Activated CD8-positive, alpha-beta memory T cell treated with anti-CD3 and anti-CD28 coated beads, Interleukin-2, amount 10 ng/mL, durations not matched to agents 7 days and 5 days (primary cell): ENCODE measurements at regions not wholly inside any gene's neighbourhood (a gene's known extent, or its start where the extent isn't known, plus 50 kb on each side); places are given as distances from the start of the nearest gene placed in this dataset.
"Not testable (repeated sequence)": the region's sequence is repeated elsewhere in the genome, so short reads cannot be mapped to it uniquely, and the experiment has no call there.

Experiments used
- ATAC-seq: fragments of 150-1000 bp; cut with Tn5 transposase; one replicate; pipeline ENCODE4 v1.10.0; 2021; ENCODE audit warnings: moderate library complexity
- CTCF ChIA-PET: fragments of 350-600 bp; sonication (Branson Sonifier 250); formaldehyde crosslinking; loops from one replicate; lab custom pipeline; 2021; ENCODE audit warnings: antibody characterized with exemption; lab: Charles Lee
- DNase-seq: peaks from one replicate; pipeline ENCODE4 v3.0.0-alpha.2; 2020
- H3K27ac Mint-ChIP-seq: one replicate; pipeline ENCODE4 v1.8.0; 2021; ENCODE audit warnings: mild to moderate bottlenecking, mixed read lengths
- H3K27me3 Mint-ChIP-seq: one replicate; pipeline ENCODE4 v1.8.0; 2021; ENCODE audit warnings: mixed read lengths
- H3K36me3 Mint-ChIP-seq: one replicate; pipeline ENCODE4 v1.8.0; 2021; ENCODE audit warnings: mild to moderate bottlenecking, mixed read lengths
- H3K4me1 Mint-ChIP-seq: one replicate; pipeline ENCODE4 v1.8.0; 2021; ENCODE audit warnings: mixed read lengths
- H3K4me3 Mint-ChIP-seq: one replicate; pipeline ENCODE4 v1.8.0; 2021; ENCODE audit warnings: mild to moderate bottlenecking, moderate library complexity, mixed read lengths
- H3K9me3 Mint-ChIP-seq: one replicate; pipeline ENCODE4 v1.8.0; 2022; ENCODE audit warnings: low read depth, mixed read lengths

DNA sequence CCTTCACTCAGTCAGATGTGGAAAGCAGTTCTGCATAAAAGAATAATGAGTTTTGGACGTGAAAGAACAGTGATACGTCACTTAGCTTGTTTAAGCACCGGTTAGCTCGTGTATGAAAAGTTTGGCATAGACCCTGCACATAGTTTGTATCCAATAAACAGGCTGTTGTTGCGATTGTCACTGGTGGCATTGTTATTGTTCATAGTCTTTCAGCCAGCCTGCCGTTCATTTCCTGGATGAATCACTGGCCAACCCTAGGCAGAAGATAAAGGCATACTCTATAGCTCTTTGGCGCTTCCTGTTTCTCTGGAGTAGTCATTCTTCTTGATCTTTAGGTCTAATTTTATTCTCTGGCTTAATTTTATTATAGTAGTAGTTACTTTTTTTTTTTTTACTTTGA, 57.8 kb upstream of the ANKRD30A start:
- ATAC-seq, result no peak
- no peaks in the 10 kb centered on the region for H3K4me1 Mint-ChIP-seq
- CTCF ChIA-PET, result no interaction called here
- no peak overlapping the region for H3K4me3 Mint-ChIP-seq
- no peak for DNase-seq
- peaks cover 21% of the 10 kb centered on the region for H3K9me3 Mint-ChIP-seq
- no peaks in the 10 kb centered on the region for H3K36me3 Mint-ChIP-seq
- no peak overlapping the region for H3K27ac Mint-ChIP-seq
- H3K27me3 Mint-ChIP-seq, result no peaks in the 10 kb centered on the region

DNA sequence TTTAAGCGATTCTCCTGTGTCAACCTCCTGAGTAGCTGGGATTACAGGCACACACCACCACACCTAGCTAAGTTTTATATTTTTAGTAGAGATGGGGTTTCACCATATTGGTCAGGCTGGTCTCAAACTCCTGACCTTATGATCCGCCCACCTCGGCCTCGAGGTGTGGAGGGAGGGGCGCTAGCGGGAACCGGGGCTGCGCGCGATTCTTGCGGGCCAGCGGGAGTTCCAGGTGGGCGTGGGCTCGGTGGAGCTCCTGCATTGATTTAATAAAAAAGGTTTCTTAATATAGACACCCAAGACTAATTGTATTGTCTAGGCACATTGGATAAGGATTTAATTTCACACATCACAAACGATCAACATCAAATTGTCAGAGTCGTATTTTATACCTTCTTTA, 63.1 kb upstream of the ANKRD30A start:
- H3K27me3 Mint-ChIP-seq, ATAC-seq, H3K4me3 Mint-ChIP-seq, DNase-seq, CTCF ChIA-PET, H3K36me3 Mint-ChIP-seq, H3K27ac Mint-ChIP-seq, H3K4me1 Mint-ChIP-seq: not testable (repeated sequence)
- peaks cover 13% of the 10 kb centered on the region for H3K9me3 Mint-ChIP-seq

- no peaks in the 10 kb centered on the region for H3K27me3 Mint-ChIP-seq
- H3K9me3 Mint-ChIP-seq, result peaks cover 11% of the 10 kb centered on the region
- H3K4me3 Mint-ChIP-seq, result no peak overlapping the region
- DNase-seq (no peak), ATAC-seq (no peak)
- no peaks in the 10 kb centered on the region for H3K36me3 Mint-ChIP-seq
- CTCF ChIA-PET, result no interaction called here
- H3K4me1 Mint-ChIP-seq, result no peaks in the 10 kb centered on the region
- no peak overlapping the region for H3K27ac Mint-ChIP-seq
Measured at GRCh38 chr10:37057261-37057660, 68.1 kb upstream of the ANKRD30A start.

GRCh38 chr10:37053476-37053875, 71.9 kb upstream of the ANKRD30A start:
- Mint-ChIP-seq H3K36me3 (no peaks in the 10 kb centered on the region), H3K9me3 (peaks cover 11% of the 10 kb centered on the region), H3K4me3 (no peak overlapping the region), H3K4me1 (no peaks in the 10 kb centered on the region), H3K27me3 (no peaks in the 10 kb centered on the region), H3K27ac (no peak overlapping the region)
- CTCF ChIA-PET, result no interaction called here
- ATAC-seq (no peak), DNase-seq (no peak)

- H3K4me1 Mint-ChIP-seq, H3K36me3 Mint-ChIP-seq, DNase-seq, ATAC-seq, H3K27ac Mint-ChIP-seq, H3K27me3 Mint-ChIP-seq, H3K4me3 Mint-ChIP-seq, CTCF ChIA-PET: not testable (repeated sequence)
- peaks cover 15% of the 10 kb centered on the region for H3K9me3 Mint-ChIP-seq
Measured at GRCh38 chr10:37049982-37050381, 75.4 kb upstream of the ANKRD30A start.

DNA sequence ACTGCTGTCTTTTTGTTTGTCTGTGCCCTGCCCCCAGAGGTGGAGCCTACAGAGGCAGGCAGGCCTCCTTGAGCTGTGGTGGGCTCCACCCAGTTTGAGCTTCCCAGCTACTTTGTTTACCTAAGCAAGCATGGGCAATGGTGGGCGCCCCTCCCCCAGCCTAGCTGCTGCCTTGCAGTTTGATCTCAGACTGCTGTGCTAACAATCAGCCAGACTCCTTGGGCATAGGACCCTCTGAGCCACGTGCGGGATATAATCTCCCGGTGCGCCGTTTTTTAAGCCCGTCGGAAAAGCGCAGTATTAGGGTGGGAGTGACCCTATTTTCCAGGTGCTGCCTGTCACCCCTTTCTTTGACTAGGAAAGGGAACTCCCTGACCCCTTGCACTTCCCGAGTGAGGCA, 81.1 kb upstream of the ANKRD30A start:
- peaks cover 10% of the 10 kb centered on the region for H3K9me3 Mint-ChIP-seq
- H3K4me1 Mint-ChIP-seq, H3K27me3 Mint-ChIP-seq, H3K4me3 Mint-ChIP-seq, H3K27ac Mint-ChIP-seq, H3K36me3 Mint-ChIP-seq, ATAC-seq, DNase-seq, CTCF ChIA-PET: not testable (repeated sequence)

DNA sequence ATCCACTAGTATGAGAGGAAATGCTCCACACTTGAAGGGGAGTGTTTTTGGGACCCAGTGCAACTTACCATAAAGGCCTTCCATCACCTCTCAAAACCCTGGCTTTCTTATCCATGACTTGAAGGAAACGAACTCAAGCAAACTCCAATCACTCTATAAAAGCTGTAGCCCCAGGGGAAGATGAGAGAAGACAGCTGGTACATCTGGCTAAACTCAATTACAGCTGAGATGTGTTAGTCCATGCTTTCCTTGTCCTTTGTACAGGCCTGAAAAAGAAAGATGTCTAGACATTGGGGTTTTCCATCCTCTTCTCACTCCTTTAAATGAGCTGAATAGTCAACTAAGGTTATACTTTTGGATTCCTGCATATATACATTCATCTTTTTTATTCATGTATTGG, 89.5 kb upstream of the ANKRD30A start:
- CTCF ChIA-PET, result no interaction called here
- Mint-ChIP-seq H3K27ac (no peak overlapping the region), H3K4me3 (no peak overlapping the region), H3K36me3 (no peaks in the 10 kb centered on the region), H3K27me3 (no peaks in the 10 kb centered on the region), H3K4me1 (no peaks in the 10 kb centered on the region), H3K9me3 (peaks cover 10% of the 10 kb centered on the region)
- ATAC-seq, result no peak
- no peak for DNase-seq

- Mint-ChIP-seq H3K27ac (no peak overlapping the region), H3K27me3 (no peaks in the 10 kb centered on the region), H3K9me3 (peaks cover 11% of the 10 kb centered on the region), H3K36me3 (no peaks in the 10 kb centered on the region), H3K4me1 (no peaks in the 10 kb centered on the region), H3K4me3 (no peak overlapping the region)
- DNase-seq (no peak), ATAC-seq (no peak)
- CTCF ChIA-PET, result no interaction called here
Measured at GRCh38 chr10:37015498-37015897, 109.9 kb upstream of the ANKRD30A start.

DNA sequence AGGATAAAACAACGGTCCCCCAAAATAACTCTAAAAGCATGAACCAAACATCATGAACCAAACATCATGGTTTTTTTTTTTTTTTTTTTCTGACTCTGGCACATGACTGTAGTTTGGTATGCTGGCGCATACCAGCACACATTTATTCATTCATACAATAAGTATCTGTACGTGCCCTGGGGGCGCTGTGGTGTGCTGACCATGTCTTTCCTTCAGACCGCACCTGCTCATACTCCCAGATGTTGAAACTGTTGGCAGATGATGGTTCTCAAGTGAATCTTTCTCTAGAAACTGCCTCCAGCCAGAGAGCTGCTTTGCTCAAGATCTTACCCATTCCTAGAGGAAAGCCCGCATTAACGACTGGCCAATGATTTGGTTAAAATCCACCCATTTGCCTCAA, 114.7 kb upstream of the ANKRD30A start:
- no peaks in the 10 kb centered on the region for H3K36me3 Mint-ChIP-seq
- H3K27ac Mint-ChIP-seq, result no peak overlapping the region
- no peak overlapping the region for H3K4me3 Mint-ChIP-seq
- H3K4me1 Mint-ChIP-seq, result no peaks in the 10 kb centered on the region
- ATAC-seq, result no peak
- peaks cover 8% of the 10 kb centered on the region for H3K9me3 Mint-ChIP-seq
- no peaks in the 10 kb centered on the region for H3K27me3 Mint-ChIP-seq
- CTCF ChIA-PET, result no interaction called here
- DNase-seq, result no peak

- H3K27ac Mint-ChIP-seq, H3K36me3 Mint-ChIP-seq, H3K27me3 Mint-ChIP-seq, DNase-seq, CTCF ChIA-PET, ATAC-seq, H3K9me3 Mint-ChIP-seq, H3K4me1 Mint-ChIP-seq, H3K4me3 Mint-ChIP-seq: not testable (repeated sequence)
Measured at GRCh38 chr10:37008276-37008675, 117.1 kb upstream of the ANKRD30A start.

DNA sequence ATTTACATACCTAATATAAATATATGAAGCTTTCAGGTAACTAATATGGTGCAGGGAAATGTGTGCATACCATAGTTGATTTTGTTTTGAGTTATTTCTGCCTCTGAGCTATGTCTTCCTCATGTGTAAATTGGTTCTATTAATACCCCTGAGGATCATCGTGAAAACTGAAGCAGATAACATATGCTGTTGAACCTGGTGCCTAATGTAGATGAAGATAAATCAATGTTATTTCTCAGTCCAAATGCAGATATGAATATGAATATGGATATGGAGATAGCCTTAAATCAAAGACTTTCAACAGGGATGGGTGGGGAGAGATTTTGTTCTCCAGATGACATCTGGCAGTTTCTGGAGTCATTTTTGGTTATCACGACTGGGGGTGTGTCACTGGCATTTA, 122.3 kb upstream of the ANKRD30A start:
- ATAC-seq, result no peak
- no peak for DNase-seq
- H3K4me3 Mint-ChIP-seq, result no peak overlapping the region
- H3K4me1 Mint-ChIP-seq, result no peaks in the 10 kb centered on the region
- H3K36me3 Mint-ChIP-seq, result no peaks in the 10 kb centered on the region
- H3K27ac Mint-ChIP-seq, result no peak overlapping the region
- H3K9me3 Mint-ChIP-seq, result peaks cover 5% of the 10 kb centered on the region
- H3K27me3 Mint-ChIP-seq, result no peaks in the 10 kb centered on the region
- CTCF ChIA-PET, result no interaction called here

- H3K27me3 Mint-ChIP-seq, H3K36me3 Mint-ChIP-seq, H3K9me3 Mint-ChIP-seq, ATAC-seq, H3K4me1 Mint-ChIP-seq, CTCF ChIA-PET, DNase-seq, H3K4me3 Mint-ChIP-seq, H3K27ac Mint-ChIP-seq: not testable (repeated sequence)
Measured at GRCh38 chr10:36995806-36996205, 129.6 kb upstream of the ANKRD30A start.

DNA sequence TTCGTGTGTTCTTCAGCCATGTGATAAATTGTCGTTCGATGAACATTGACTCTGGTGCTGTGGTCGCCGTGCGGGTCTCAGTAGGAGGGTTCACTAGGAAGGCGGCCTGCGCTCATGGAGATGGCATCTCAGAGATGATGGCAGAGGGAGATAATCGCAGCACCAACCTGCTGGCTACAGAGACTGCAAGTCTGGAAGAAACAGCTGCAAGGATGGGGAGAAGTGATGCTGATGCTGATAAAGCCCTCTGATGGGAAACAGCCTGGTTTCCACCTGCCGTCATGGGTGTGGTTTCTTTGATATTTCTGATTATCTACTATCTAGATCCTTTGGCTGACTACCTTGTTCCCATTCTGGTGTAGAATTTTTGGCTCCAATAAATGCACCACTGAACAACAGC, 130.5 kb upstream of the ANKRD30A start:
- Mint-ChIP-seq H3K36me3 (no peaks in the 10 kb centered on the region), H3K27ac (no peak overlapping the region), H3K4me1 (no peaks in the 10 kb centered on the region), H3K27me3 (no peaks in the 10 kb centered on the region), H3K4me3 (no peak overlapping the region), H3K9me3 (peaks cover 9% of the 10 kb centered on the region)
- CTCF ChIA-PET, result no interaction called here
- no peak for ATAC-seq
- DNase-seq, result no peak

DNA sequence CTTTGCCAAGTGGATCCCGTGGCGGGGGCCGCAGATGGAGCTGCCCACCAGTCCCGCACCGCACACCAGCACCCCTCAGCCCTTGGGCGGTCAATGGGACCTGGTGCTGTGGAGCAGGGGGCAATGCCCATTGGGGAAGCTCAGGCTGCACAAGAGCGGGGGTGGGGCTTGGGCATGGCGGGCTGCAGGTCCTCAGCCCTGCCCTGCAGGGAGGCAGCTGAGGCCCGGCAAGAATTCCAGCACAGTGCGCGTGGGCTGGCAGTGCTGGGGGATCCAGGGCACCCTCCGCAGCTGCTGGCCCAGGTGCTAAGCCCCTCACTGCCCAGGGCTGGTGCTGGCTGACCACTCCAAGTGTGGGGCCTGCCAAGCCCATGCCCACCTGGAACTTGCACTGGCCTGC, 136.2 kb upstream of the ANKRD30A start:
- CTCF ChIA-PET, result no interaction called here
- no peak overlapping the region for H3K4me3 Mint-ChIP-seq
- ATAC-seq (no peak), DNase-seq (no peak)
- H3K36me3 Mint-ChIP-seq, result no peaks in the 10 kb centered on the region
- H3K27ac Mint-ChIP-seq, result no peak overlapping the region
- no peaks in the 10 kb centered on the region for H3K4me1 Mint-ChIP-seq
- H3K27me3 Mint-ChIP-seq, result no peaks in the 10 kb centered on the region
- peaks cover 14% of the 10 kb centered on the region for H3K9me3 Mint-ChIP-seq

DNA sequence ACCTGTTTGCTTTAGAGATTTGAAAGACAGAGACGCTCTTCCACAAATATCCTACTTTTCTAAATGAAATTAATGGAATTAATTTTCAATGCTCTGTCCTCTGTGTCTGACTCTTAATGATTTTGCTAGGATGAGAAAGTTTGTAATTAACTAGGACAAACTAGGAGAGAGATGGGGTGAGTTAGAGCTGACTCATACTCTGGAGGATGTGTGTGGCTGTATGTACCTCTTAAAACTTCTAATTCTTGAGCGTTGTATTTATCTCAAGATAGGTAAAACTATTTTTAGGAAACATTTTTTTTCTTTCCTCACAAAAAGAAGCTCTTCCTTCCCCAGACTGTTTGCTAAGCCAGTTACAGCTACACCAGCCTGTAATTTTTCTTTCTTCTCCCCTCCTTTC, 178.8 kb upstream of the ANKRD30A start:
- no peaks in the 10 kb centered on the region for H3K36me3 Mint-ChIP-seq
- ATAC-seq, result no peak
- no peak overlapping the region for H3K27ac Mint-ChIP-seq
- no peak for DNase-seq
- H3K9me3 Mint-ChIP-seq, result peaks cover 21% of the 10 kb centered on the region
- no peaks in the 10 kb centered on the region for H3K4me1 Mint-ChIP-seq
- no peak overlapping the region for H3K4me3 Mint-ChIP-seq
- H3K27me3 Mint-ChIP-seq, result no peaks in the 10 kb centered on the region
- CTCF ChIA-PET, result no interaction called here
